ENCODE measurements at regions not wholly inside any gene's neighbourhood (a gene's known extent, or its start where the extent isn't known, plus 50 kb on each side); places are given as distances from the start of the nearest gene placed in this dataset.
"Not testable (repeated sequence)": the region's sequence is repeated elsewhere in the genome, so short reads cannot be mapped to it uniquely, and the experiment has no call there.

DNA sequence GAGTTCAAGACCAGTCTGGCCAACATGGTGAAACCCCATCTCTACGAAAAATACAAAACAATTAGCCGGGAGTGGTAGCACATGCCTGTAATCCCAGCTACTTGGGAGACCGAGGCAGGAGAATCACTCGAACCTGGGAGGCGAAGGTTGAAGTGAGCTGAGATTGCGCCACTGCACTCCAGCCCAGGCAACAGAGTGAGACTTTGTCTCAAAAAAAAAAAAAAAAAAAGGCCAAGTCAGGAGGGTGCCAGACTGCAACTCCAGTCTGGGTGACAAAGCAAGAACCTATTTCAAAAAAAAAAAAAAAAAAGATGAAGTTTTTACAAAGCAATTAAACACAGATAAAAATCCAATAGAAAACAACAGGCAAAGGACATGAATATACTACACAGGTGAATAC, 59.1 kb upstream of the NOTCH2NLA start:
- TF ChIP-seq, protein P1, sequence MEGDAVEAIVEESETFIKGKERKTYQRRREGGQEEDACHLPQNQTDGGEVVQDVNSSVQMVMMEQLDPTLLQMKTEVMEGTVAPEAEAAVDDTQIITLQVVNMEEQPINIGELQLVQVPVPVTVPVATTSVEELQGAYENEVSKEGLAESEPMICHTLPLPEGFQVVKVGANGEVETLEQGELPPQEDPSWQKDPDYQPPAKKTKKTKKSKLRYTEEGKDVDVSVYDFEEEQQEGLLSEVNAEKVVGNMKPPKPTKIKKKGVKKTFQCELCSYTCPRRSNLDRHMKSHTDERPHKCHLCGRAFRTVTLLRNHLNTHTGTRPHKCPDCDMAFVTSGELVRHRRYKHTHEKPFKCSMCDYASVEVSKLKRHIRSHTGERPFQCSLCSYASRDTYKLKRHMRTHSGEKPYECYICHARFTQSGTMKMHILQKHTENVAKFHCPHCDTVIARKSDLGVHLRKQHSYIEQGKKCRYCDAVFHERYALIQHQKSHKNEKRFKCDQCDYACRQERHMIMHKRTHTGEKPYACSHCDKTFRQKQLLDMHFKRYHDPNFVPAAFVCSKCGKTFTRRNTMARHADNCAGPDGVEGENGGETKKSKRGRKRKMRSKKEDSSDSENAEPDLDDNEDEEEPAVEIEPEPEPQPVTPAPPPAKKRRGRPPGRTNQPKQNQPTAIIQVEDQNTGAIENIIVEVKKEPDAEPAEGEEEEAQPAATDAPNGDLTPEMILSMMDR (conservative IDR thresholded peaks at IDR 0.05) = not testable (repeated sequence)
- TF ChIP-seq EZH2 (IDR thresholded peaks at IDR 0.05; ENCODE audit: low read depth) = not testable (repeated sequence)
